Right ventricle myocardium superior (tissue), 1 donor: ENCODE measurements at regions not wholly inside any gene's neighbourhood (a gene's known extent, or its start where the extent isn't known, plus 50 kb on each side); places are given as distances from the start of the nearest gene placed in this dataset.
"Not testable (repeated sequence)": the region's sequence is repeated elsewhere in the genome, so short reads cannot be mapped to it uniquely, and the experiment has no call there.

Experiments used
- ATAC-seq: fragments of 200-7000 bp; cut with Tn5 transposase; one replicate; pipeline ENCODE4 v1.9.1; 2020; ENCODE audit warnings: mild to moderate bottlenecking; ENCODE audit not compliant: poor library complexity
- DNase-seq: peaks from one replicate; pipeline ENCODE4 v3.0.0-alpha.2; 2020
- intact Hi-C: fragments of 100-400 bp; cut with DNase I; formaldehyde crosslinking; loops from one replicate; pipeline ENCODE4 v1.11.2; 2022
- donor health status: DM: no; HTN: yes; CAD: no; lungs with severe emphysema.

- DNase-seq: peak; percentile 68
- ATAC-seq: peak; percentile 93
- intact Hi-C loops: loop anchor here (10.0 kb wide), 1 partner anchor 57 kb away; no protein-coding TSS in a partner anchor
These were observed 67.7 kb downstream of the SMIM20 start for GRCh38 chr4:25981749-25982148.

DNA sequence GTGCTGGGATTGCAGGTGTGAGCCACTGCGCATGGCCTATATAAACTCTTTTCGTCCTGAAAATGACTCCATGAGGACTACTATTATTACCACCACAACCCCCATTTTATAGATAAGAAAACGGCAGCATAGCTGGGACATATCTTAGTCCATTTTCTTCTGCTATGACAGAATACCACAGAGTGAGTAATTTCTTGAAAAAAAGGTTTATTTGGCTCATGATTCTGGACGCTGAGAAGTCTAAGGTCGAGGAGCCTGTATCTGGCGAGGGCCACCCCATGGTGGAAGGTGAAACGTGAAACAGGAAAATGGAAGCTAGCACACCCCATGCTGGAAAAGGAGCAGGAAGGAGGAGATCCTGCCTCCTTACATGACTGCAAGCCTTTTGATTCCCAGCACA lies 68.9 kb downstream of the SMIM20 start:
- DNase-seq (no peak), ATAC-seq (no peak)
- intact Hi-C loops: loop anchor here (10.0 kb wide), 1 partner anchor 58 kb away; no protein-coding TSS in a partner anchor

DNA sequence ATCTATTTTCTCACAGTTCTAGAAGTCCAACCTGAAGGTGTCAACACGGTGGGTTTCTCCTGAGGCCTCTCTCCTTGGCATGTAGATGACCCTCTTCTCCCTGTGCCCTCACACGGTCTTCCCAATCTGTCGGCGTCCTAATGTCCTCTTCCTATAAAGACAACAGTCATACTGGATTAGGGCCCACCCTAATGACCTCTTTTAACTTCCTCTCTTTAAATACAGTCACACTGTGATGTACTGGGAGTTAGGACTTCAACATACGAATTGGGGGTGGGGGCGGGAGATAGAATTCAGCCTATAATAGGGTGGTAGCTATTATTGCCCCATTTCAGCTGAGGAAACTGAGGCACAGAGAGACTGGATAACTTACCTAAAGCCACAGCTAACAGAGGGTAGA lies 70.2 kb downstream of the SMIM20 start:
- intact Hi-C loops: loop anchor here (10.0 kb wide), 1 partner anchor 59 kb away; no protein-coding TSS in a partner anchor
- DNase-seq (no peak), ATAC-seq (no peak)

GRCh38 chr4:25984796-25985195 lies 70.8 kb downstream of the SMIM20 start:
- ATAC-seq (no peak), DNase-seq (no peak)
- intact Hi-C loops: loop anchor here (5.0 to 10.0 kb wide), 2 partner anchors 60 to 338 kb away; partner anchors contain the start of gene RBPJ

DNA sequence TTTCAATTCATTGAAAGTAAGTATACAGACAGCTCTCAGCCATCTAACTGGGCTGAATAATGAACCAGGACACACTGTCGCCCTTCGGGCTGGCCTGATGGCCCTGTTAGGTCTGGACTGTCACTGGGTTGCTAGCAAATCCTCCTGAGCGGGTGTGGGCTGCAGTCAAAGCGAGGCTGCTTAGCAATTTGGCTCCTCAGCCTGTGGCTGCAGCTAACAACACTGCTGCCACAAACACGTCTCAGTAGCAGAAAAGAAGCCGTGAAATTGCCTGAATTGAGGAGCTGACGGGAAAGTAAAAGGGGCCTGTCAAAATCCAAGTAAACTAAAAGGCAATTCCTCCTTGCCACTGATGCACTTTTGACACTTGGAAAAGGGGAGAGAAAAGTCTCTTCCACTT lies 72.8 kb downstream of the SMIM20 start:
- DNase-seq (no peak), ATAC-seq (no peak)
- intact Hi-C loops: loop anchor here (5.0 to 10.0 kb wide), 2 partner anchors 62 to 335 kb away; partner anchors contain the start of gene RBPJ

GRCh38 chr4:25991340-25991739 lies 77.3 kb downstream of the SMIM20 start:
- ATAC-seq: no peak
- intact Hi-C loops: no loop called here
- no peak for DNase-seq

- peak; percentile 46 for DNase-seq
- intact Hi-C loops: no loop called here
- peak; percentile 69 for ATAC-seq
These were observed 79.6 kb downstream of the SMIM20 start for GRCh38 chr4:25993395-25994185.

GRCh38 chr4:25994577-25994976 lies 80.6 kb downstream of the SMIM20 start:
- not testable (repeated sequence) for DNase-seq

DNA sequence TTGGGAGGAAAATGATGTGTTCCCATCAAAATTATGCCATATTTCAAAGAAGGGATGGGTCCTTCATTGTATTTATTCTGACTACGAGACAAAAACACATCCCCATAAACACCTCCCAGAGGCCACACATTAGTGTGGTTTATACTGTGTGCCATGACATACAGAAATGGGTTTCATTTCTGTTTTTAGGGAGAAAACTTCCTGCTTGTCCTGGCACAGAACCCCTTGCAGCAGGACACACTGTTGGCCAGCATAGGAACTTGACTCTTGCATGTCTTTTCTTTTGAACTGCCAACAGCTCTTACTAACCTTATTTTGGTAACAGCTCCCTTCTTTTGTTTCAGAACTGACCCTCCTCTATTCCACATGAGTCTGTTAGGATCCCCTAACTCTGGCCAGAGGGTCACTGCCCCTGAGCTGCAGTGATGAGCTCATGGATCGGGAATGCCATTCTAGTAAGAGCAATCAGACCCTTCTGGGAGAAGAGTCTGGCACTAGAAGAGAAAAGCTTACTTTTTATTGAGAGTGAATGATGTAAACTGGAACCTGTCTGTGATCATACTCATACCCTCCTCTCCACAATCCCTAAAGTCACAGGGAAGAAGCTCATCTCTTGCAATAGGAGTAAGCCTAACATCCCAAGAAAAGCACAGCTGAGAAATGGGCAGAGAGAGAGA lies 86.4 kb downstream of the SMIM20 start:
- intact Hi-C loops: no loop called here
- ATAC-seq (peak; percentile 49), DNase-seq (no peak)

More at GRCh38 chr4:25994577-25994976, 80.6 kb downstream of the SMIM20 start:
- intact Hi-C loops: not testable (repeated sequence)
- peak; percentile 58 for ATAC-seq

- ATAC-seq (no peak), DNase-seq (no peak)
- intact Hi-C loops: no loop called here
These were observed 87.4 kb downstream of the SMIM20 start for GRCh38 chr4:26001413-26001812.

DNA sequence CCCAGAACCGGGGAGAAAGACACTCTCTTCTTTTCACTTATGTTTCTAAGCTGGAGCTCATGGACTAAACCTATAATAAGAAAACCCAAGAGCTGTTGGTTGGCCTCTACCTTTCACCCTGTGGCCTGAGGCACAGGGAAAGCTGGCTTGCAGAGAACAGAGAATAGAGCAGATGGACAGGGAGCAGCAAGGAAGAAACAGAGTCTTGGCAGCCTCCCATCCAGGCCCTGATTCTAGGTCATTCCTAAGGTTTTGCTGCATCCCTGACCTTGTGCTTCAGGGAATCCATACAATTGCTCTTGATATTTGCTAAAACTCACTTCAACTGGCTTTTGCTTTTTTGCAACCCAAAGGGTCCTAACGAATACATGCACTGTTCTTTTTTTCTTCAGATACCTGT lies 87.8 kb downstream of the SMIM20 start:
- no peak for DNase-seq
- intact Hi-C loops: no loop called here
- no peak for ATAC-seq

DNA sequence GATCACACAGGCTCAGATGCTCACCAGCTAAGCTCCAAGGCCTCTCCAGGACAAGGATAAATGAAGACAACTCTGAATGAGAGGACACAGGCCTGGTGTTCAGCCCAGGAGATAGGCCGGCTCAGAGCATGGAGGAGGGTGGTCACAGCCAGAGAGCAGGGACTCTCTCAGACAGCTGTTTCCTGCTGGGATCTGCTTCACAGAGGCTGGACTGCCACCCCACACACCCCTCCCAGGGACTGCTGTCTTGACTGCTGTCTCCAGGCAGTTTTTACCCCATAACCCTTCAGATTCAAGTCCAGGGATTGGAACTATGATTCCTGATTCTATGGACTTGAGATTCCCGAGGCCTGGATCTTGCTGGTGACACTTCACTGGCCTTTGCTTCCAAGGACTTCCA lies 89.0 kb downstream of the SMIM20 start:
- DNase-seq: no peak
- no peak for ATAC-seq

DNA sequence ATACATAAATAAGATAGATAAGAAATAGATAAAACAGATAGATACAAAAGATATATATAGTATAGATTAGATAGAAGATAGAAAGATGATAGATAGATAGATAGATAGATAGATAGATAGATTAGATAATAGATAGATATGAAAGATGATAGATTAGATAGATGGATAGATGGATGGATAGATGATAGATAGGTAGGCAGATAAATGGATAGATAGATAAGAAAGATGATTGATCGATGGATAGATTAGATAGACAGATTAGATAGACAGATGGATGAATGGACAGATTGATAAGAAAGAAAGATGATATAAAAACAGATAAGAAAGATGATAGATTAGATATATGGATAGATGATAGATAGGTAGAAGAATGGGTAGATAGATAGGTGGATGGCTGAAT lies 90.3 kb downstream of the SMIM20 start:
- ATAC-seq: no peak
- DNase-seq: no peak
- intact Hi-C loops: no loop called here

More for the DNA sequence above, 89.0 kb downstream of the SMIM20 start:
- intact Hi-C loops: no loop called here

- DNase-seq: no peak
- intact Hi-C loops: no loop called here
- no peak for ATAC-seq
These were observed 91.7 kb downstream of the SMIM20 start for GRCh38 chr4:26005764-26006163.

DNA sequence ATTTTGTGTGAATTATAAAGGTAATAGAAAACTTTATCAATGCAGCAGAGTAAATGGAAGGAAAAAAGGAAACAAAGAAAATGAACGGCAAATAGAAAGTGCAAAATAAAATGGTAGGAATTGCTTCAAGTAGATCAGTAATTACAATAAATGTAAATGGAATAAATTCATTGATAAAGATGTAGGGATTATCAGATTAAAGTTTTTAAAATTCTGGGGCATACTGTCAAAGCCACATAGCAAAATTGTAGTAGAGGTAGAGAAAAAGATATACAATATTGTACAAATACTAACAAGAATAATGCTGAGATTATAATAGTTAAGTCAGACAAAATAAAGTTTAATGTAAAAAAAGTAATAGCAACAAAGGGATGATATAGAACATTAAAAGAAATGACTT lies 94.7 kb downstream of the SMIM20 start:
- DNase-seq: no peak
- intact Hi-C loops: no loop called here
- ATAC-seq: no peak

- ATAC-seq (no peak), DNase-seq (no peak)
- intact Hi-C loops: no loop called here
These were observed 95.5 kb downstream of the SMIM20 start for GRCh38 chr4:26009502-26009901.

GRCh38 chr4:26010304-26010703 lies 96.3 kb downstream of the SMIM20 start:
- no peak for ATAC-seq
- intact Hi-C loops: no loop called here
- no peak for DNase-seq

GRCh38 chr4:26013629-26014028 lies 99.6 kb downstream of the SMIM20 start:
- DNase-seq: no peak
- intact Hi-C loops: no loop called here
- no peak for ATAC-seq

- intact Hi-C loops: no loop called here
- ATAC-seq: peak; percentile 96
These were observed 101.2 kb downstream of the SMIM20 start for GRCh38 chr4:26015133-26015651.

DNA sequence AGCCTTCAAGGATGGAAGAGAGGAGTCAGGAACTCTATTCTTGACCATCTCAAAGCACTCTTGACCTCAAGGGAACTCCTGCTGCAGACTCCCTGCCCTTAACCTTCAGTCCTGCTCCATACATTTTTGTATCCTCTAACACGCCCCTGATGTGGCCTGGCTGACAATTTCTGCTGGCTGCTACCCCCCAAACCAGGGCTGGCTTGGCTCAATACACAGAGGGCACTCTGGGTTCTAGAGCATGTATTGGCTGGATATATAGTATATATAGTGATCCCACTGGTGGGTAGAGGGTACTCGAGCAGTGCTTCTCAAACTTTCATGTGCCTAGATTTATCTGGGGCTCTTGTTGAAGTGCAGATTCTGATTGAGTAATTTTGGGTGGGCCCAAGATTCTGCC lies 101.9 kb downstream of the SMIM20 start:
- no peak for DNase-seq
- no peak for ATAC-seq
- intact Hi-C loops: no loop called here

More at GRCh38 chr4:26015133-26015651, 101.2 kb downstream of the SMIM20 start:
- peak; percentile 87 for DNase-seq
